ENCODE measurements at regions not wholly inside any gene's neighbourhood (a gene's known extent, or its start where the extent isn't known, plus 50 kb on each side); places are given as distances from the start of the nearest gene placed in this dataset.

DNA sequence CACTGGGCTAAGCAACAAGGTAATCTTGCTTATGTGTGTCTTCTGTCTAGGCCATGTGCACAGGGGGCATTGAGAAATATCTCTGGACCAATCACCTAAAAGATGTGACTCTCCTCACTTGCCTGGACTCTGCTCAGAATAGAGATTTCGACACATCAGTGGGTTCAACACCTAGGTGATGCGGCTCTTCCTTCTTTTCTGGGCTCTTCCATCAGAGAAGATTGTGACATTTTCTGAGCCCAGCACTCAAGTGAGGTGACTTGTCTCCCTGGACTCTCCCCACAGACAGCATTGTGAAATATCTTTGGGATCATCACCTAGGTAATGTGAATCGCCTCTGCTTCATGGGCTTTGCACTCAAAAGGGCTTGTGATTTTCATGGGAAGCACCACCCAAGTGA, 1904.1 kb downstream of the TP53TG3F start:
- TF ChIP-seq, protein P1, sequence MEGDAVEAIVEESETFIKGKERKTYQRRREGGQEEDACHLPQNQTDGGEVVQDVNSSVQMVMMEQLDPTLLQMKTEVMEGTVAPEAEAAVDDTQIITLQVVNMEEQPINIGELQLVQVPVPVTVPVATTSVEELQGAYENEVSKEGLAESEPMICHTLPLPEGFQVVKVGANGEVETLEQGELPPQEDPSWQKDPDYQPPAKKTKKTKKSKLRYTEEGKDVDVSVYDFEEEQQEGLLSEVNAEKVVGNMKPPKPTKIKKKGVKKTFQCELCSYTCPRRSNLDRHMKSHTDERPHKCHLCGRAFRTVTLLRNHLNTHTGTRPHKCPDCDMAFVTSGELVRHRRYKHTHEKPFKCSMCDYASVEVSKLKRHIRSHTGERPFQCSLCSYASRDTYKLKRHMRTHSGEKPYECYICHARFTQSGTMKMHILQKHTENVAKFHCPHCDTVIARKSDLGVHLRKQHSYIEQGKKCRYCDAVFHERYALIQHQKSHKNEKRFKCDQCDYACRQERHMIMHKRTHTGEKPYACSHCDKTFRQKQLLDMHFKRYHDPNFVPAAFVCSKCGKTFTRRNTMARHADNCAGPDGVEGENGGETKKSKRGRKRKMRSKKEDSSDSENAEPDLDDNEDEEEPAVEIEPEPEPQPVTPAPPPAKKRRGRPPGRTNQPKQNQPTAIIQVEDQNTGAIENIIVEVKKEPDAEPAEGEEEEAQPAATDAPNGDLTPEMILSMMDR (IDR thresholded peaks at IDR 0.05; ENCODE audit: insufficient read depth, low read depth, low read length), result no peak
- no peak for TF ChIP-seq EZH2 (IDR thresholded peaks at IDR 0.05; ENCODE audit: insufficient read depth, low read length)

Measured in astrocyte (in vitro differentiated cells and primary cell).